WTC11 (cell line): ENCODE measurements at regions not wholly inside any gene's neighbourhood (a gene's known extent, or its start where the extent isn't known, plus 50 kb on each side); places are given as distances from the start of the nearest gene placed in this dataset.

ENCODE experiments used
- ATAC-seq: fragments of 200-7000 bp; cut with Tn5 transposase; 2 replicates; pipeline ENCODE4 v1.10.0; 2021; ENCODE audit warnings: mild to moderate bottlenecking, moderate library complexity
- CTCF ChIA-PET: fragments of 300-600 bp; sonication (Branson Sonifier 250); formaldehyde crosslinking; loops from one replicate; lab custom pipeline; 2021; ENCODE audit warnings: antibody characterized with exemption; lab: Charles Lee
- POLR2A ChIA-PET: fragments of 350-600 bp; sonication (Branson Sonifier 250); formaldehyde crosslinking; loops from one replicate; lab custom pipeline; 2021; ENCODE audit warnings: antibody characterized with exemption; lab: Charles Lee
- DNase-seq: peaks from one replicate; pipeline ENCODE4 v3.0.0; 2021; ENCODE audit warnings: low spot score
- H3K27ac Mint-ChIP-seq: 2 replicates; pipeline ENCODE4 v1.8.0; 2021; ENCODE audit warnings: mixed read lengths
- H3K27me3 Mint-ChIP-seq: 2 replicates; pipeline ENCODE4 v1.8.0; 2021; ENCODE audit warnings: low read depth, mild to moderate bottlenecking, moderate library complexity, mixed read lengths
- H3K36me3 Mint-ChIP-seq: 2 replicates; pipeline ENCODE4 v1.8.0; 2021; ENCODE audit warnings: mixed read lengths
- H3K4me1 Mint-ChIP-seq: 2 replicates; pipeline ENCODE4 v1.8.0; 2022; ENCODE audit warnings: mixed read lengths
- H3K4me3 Mint-ChIP-seq: 2 replicates; pipeline ENCODE4 v1.8.0; 2021; ENCODE audit warnings: mild to moderate bottlenecking, moderate library complexity, mixed read lengths
- H3K9me3 Mint-ChIP-seq: 2 replicates; pipeline ENCODE4 v1.8.0; 2021; ENCODE audit warnings: mixed read lengths
- AFF4 ChIP-seq: sonication (generic); formaldehyde crosslinking; IDR thresholded peaks from 2 replicates; pipeline ENCODE4 v1.8.1; 2023; ENCODE audit warnings: mild to moderate bottlenecking, missing genetic modification reagents, borderline replicate concordance
- AR ChIP-seq: fragments of 250-450 bp; sonication (Bioruptor Pico); IDR thresholded peaks from 2 replicates; pipeline ENCODE4 v1.9.0; 2021; ENCODE audit warnings: mild to moderate bottlenecking
- ATF3 ChIP-seq: sonication (generic); formaldehyde crosslinking; conservative IDR thresholded peaks from 2 replicates; pipeline ENCODE4 v1.8.1; 2022; ENCODE audit warnings: mild to moderate bottlenecking, missing genetic modification reagents
- CTCF ChIP-seq: fragments of 200-600 bp; IDR thresholded peaks from 2 replicates; pipeline ENCODE4 v1.8.0; 2022; ENCODE audit warnings: antibody characterized with exemption
- E2F1 ChIP-seq: sonication (generic); formaldehyde crosslinking; IDR thresholded peaks from 2 replicates; pipeline ENCODE4 v1.8.0; 2022; ENCODE audit warnings: mild to moderate bottlenecking, missing genetic modification reagents
- ERG ChIP-seq: fragments of 250-450 bp; sonication (Bioruptor Pico); IDR thresholded peaks from 2 replicates; pipeline ENCODE4 v1.8.0; 2021; ENCODE audit warnings: mild to moderate bottlenecking
- HMGA2 ChIP-seq: fragments of 250-450 bp; sonication (Bioruptor Pico); IDR thresholded peaks from 2 replicates; pipeline ENCODE4 v1.4.0; 2021; ENCODE audit warnings: mild to moderate bottlenecking, moderate library complexity
- JUN ChIP-seq: sonication (generic); formaldehyde crosslinking; IDR thresholded peaks from 2 replicates; pipeline ENCODE4 v1.8.0; 2023; ENCODE audit warnings: mild to moderate bottlenecking, missing genetic modification reagents
- MXD4 ChIP-seq: fragments of 250-450 bp; sonication (Bioruptor Pico); IDR thresholded peaks from 2 replicates; pipeline ENCODE4 v1.8.0; 2021; ENCODE audit warnings: mild to moderate bottlenecking, moderate library complexity, borderline replicate concordance
- RELA ChIP-seq: sonication (generic); formaldehyde crosslinking; IDR thresholded peaks from 2 replicates; pipeline ENCODE4 v1.8.1; 2022; ENCODE audit warnings: missing genetic modification reagents, mild to moderate bottlenecking, borderline replicate concordance
- SP1 ChIP-seq: sonication (generic); formaldehyde crosslinking; conservative IDR thresholded peaks from 2 replicates; pipeline ENCODE4 v1.8.1; 2022; ENCODE audit warnings: missing genetic modification reagents
- USF1 ChIP-seq: sonication (generic); formaldehyde crosslinking; IDR thresholded peaks from 2 replicates; pipeline ENCODE4 v1.8.0; 2022; ENCODE audit warnings: mild to moderate bottlenecking, missing genetic modification reagents
- USF2 ChIP-seq: sonication (generic); formaldehyde crosslinking; IDR thresholded peaks from 2 replicates; pipeline ENCODE4 v1.8.1; 2023; ENCODE audit warnings: mild to moderate bottlenecking, missing genetic modification reagents, moderate library complexity
- ZNF425 ChIP-seq: fragments of 250-450 bp; sonication (Bioruptor Pico); conservative IDR thresholded peaks from 2 replicates; pipeline ENCODE4 v1.9.0; 2021; ENCODE audit warnings: mild to moderate bottlenecking

GRCh38 chr16:60815033-60815432 is 1221.2 kb downstream of the CDH8 start (continued):
- TF ChIP-seq ERG (CRISPR knock-in tag), result no peak
- no peak for TF ChIP-seq AFF4 (CRISPR knock-in tag)

GRCh38 chr16:60811657-60812056 is 1224.6 kb downstream of the CDH8 start:
- no peak overlapping the region for H3K27ac Mint-ChIP-seq
- H3K36me3 Mint-ChIP-seq, result no peaks in the 10 kb centered on the region
- no peak for DNase-seq
- peaks cover 5% of the 10 kb centered on the region; the same call in 1 of the 2 replicates for H3K9me3 Mint-ChIP-seq
- POLR2A ChIA-PET, result no interaction called here
- no peaks in the 10 kb centered on the region for H3K4me1 Mint-ChIP-seq
- no peak overlapping the region for H3K4me3 Mint-ChIP-seq
- TF ChIP-seq USF1 (CRISPR knock-in tag) (no peak), ZNF425 (CRISPR knock-in tag) (no peak)
- TF ChIP-seq, all 79 proteins: peak for 0
- no peak for ATAC-seq
- H3K27me3 Mint-ChIP-seq, result no peaks in the 10 kb centered on the region
- CTCF ChIA-PET, result no interaction called here

- DNase-seq (no peak), ATAC-seq (no peak)
- H3K27ac Mint-ChIP-seq, result no peak overlapping the region
- no peaks in the 10 kb centered on the region for H3K27me3 Mint-ChIP-seq
- H3K4me3 Mint-ChIP-seq, result no peak overlapping the region
- peaks cover 8% of the 10 kb centered on the region for H3K9me3 Mint-ChIP-seq
- H3K36me3 Mint-ChIP-seq, result no peaks in the 10 kb centered on the region
- ChIA-PET POLR2A (no interaction called here), CTCF (no interaction called here)
- no peaks in the 10 kb centered on the region for H3K4me1 Mint-ChIP-seq
- TF ChIP-seq SP1 (CRISPR knock-in tag) (no peak), JUN (no peak), ATF3 (CRISPR knock-in tag) (no peak), HMGA2 (CRISPR knock-in tag) (no peak), E2F1 (CRISPR knock-in tag) (no peak), USF2 (no peak), RELA (CRISPR knock-in tag) (no peak), CTCF (no peak), AR (no peak), MXD4 (CRISPR knock-in tag) (no peak)
Measured at GRCh38 chr16:60811051-60811608, 1225.1 kb downstream of the CDH8 start.
